Loucy (cell line): ENCODE measurements at regions not wholly inside any gene's neighbourhood (a gene's known extent, or its start where the extent isn't known, plus 50 kb on each side); places are given as distances from the start of the nearest gene placed in this dataset.

ENCODE experiments used
- EZH2phosphoT487 ChIP-seq: fragments of 200-600 bp; IDR thresholded peaks from 2 replicates; pipeline ENCODE4 v1.6.1; 2018; ENCODE audit warnings: antibody characterized with exemption, mild to moderate bottlenecking, moderate library complexity, borderline replicate concordance
- TF ChIP-seq, protein P1 (sequence below): fragments of 200-600 bp; sonication (generic); conservative IDR thresholded peaks from 2 replicates; pipeline ENCODE4 v1.5.1; 2014; ENCODE audit warnings: mild to moderate bottlenecking, antibody characterized with exemption, low read length

DNA sequence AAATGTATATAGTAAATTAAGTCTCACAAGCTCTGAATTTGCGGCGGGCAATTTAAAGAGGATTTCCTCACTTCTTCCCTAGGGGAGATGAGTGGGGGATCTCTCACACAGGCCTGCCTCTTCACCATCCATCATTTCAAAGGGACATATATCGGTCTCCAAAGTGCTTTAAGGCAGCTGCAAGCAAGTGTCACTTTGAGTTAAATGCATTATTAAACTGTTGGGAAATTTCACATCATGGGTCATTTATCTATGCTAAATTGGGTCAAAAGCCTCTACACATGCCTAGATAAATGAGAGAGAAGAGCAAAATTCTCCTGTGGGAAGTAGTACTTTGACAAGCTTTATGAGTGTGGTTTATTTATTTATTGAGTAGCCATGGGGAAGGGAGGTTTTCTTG lies 1106.1 kb upstream of the GOT2 start:
- TF ChIP-seq, protein P1, sequence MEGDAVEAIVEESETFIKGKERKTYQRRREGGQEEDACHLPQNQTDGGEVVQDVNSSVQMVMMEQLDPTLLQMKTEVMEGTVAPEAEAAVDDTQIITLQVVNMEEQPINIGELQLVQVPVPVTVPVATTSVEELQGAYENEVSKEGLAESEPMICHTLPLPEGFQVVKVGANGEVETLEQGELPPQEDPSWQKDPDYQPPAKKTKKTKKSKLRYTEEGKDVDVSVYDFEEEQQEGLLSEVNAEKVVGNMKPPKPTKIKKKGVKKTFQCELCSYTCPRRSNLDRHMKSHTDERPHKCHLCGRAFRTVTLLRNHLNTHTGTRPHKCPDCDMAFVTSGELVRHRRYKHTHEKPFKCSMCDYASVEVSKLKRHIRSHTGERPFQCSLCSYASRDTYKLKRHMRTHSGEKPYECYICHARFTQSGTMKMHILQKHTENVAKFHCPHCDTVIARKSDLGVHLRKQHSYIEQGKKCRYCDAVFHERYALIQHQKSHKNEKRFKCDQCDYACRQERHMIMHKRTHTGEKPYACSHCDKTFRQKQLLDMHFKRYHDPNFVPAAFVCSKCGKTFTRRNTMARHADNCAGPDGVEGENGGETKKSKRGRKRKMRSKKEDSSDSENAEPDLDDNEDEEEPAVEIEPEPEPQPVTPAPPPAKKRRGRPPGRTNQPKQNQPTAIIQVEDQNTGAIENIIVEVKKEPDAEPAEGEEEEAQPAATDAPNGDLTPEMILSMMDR, result no peak
- TF ChIP-seq EZH2phosphoT487, result no peak
